GM12878 (cell line): ENCODE measurements at regions not wholly inside any gene's neighbourhood (a gene's known extent, or its start where the extent isn't known, plus 50 kb on each side); places are given as distances from the start of the nearest gene placed in this dataset.

ENCODE experiments used
- ATF2 ChIP-seq: IDR thresholded peaks from 2 replicates; pipeline ENCODE4 v1.6.1; 2012; ENCODE audit warnings: low read length, inconsistent platforms
- BACH1 ChIP-seq: fragments of 450-650 bp; IDR thresholded peaks from 2 replicates; pipeline ENCODE4 v1.6.1; 2017; ENCODE audit warnings: mild to moderate bottlenecking, borderline replicate concordance
- BCL3 ChIP-seq: IDR thresholded peaks from 2 replicates; pipeline ENCODE4 v1.6.1; 2011; ENCODE audit warnings: borderline replicate concordance, low read depth, mild to moderate bottlenecking, moderate library complexity, low read length; ENCODE audit not compliant: insufficient read depth, poor library complexity, severe bottlenecking
- CHD4 ChIP-seq: fragments of 200-600 bp; sonication (generic); IDR thresholded peaks from 2 replicates; pipeline ENCODE4 v1.6.1; 2016; ENCODE audit warnings: mild to moderate bottlenecking
- EP300 ChIP-seq, 2 experiments: fragments of 150-350 bp in 1 of 2; IDR thresholded peaks; 2 replicates each; pipeline ENCODE4 v1.6.1; 2011 to 2012; ENCODE audit warnings: low read depth in 2 of 2, low read length in 2 of 2, borderline replicate concordance in 1 of 2, improper control_type of control experiment in 1 of 2, inconsistent platforms in 1 of 2; ENCODE audit not compliant: control insufficient read depth in 1 of 2
- ESRRA ChIP-seq: IDR thresholded peaks from 2 replicates; pipeline ENCODE4 v1.6.1; 2012; ENCODE audit warnings: mild to moderate bottlenecking, low read length, improper control_type of control experiment
- EZH2 ChIP-seq: IDR thresholded peaks from 2 replicates; pipeline ENCODE4 v1.6.1; 2012; ENCODE audit warnings: low read depth, mild to moderate bottlenecking, control low read depth, inconsistent platforms, low read length, borderline replicate concordance; ENCODE audit not compliant: control insufficient read depth
- GABPA ChIP-seq: IDR thresholded peaks from 2 replicates; pipeline ENCODE4 v1.6.1; 2014; ENCODE audit warnings: antibody characterized with exemption, low read depth, mild to moderate bottlenecking, inconsistent platforms
- PAX8 ChIP-seq: fragments of 450-650 bp; IDR thresholded peaks from 2 replicates; pipeline ENCODE4 v1.6.1; 2017; ENCODE audit warnings: mild to moderate bottlenecking, moderate library complexity
- POLR2A ChIP-seq: IDR thresholded peaks from 2 replicates; pipeline ENCODE4 v1.6.1; 2011; ENCODE audit warnings: low read depth, mild to moderate bottlenecking, low read length
- POLR2AphosphoS5 ChIP-seq: IDR thresholded peaks from 2 replicates; pipeline ENCODE4 v1.6.1; 2011; ENCODE audit warnings: mild to moderate bottlenecking, low read length, inconsistent platforms
- ZSCAN29 ChIP-seq: fragments of 450-650 bp; IDR thresholded peaks from 2 replicates; pipeline ENCODE4 v1.6.1; 2017; ENCODE audit warnings: mild to moderate bottlenecking, moderate library complexity
- TF ChIP-seq, protein P1 (sequence below), 3 experiments: IDR thresholded peaks in 2 of 3; conservative IDR thresholded peaks in 1 of 3; 2 replicates each; pipeline ENCODE4 v1.5.1; 2011; ENCODE audit warnings: low read depth in 3 of 3, low read length in 3 of 3, mild to moderate bottlenecking in 3 of 3, control low read depth in 2 of 3, moderate library complexity in 2 of 3, inconsistent platforms in 1 of 3, mixed read lengths in 1 of 3; ENCODE audit not compliant: control insufficient read depth in 2 of 3, insufficient read depth in 1 of 3; ENCODE audit errors: extremely low read depth in 1 of 3

GRCh38 chr2:220240641-220241040 lies 613.2 kb downstream of the SLC4A3 start:
- TF ChIP-seq ZSCAN29 (no peak), EZH2 (no peak), EP300 (IDR thresholded peaks at IDR 0.05; ENCODE audit: borderline replicate concordance in 1 of 2, control insufficient read depth in 1 of 2, low read depth in 2 of 2, low read length in 2 of 2) (no peak), GABPA (no peak), BACH1 (no peak), BCL3 (no peak), CHD4 (no peak), POLR2AphosphoS5 (no peak), ESRRA (no peak), POLR2A (no peak), ATF2 (no peak), PAX8 (no peak)
- TF ChIP-seq, protein P1, sequence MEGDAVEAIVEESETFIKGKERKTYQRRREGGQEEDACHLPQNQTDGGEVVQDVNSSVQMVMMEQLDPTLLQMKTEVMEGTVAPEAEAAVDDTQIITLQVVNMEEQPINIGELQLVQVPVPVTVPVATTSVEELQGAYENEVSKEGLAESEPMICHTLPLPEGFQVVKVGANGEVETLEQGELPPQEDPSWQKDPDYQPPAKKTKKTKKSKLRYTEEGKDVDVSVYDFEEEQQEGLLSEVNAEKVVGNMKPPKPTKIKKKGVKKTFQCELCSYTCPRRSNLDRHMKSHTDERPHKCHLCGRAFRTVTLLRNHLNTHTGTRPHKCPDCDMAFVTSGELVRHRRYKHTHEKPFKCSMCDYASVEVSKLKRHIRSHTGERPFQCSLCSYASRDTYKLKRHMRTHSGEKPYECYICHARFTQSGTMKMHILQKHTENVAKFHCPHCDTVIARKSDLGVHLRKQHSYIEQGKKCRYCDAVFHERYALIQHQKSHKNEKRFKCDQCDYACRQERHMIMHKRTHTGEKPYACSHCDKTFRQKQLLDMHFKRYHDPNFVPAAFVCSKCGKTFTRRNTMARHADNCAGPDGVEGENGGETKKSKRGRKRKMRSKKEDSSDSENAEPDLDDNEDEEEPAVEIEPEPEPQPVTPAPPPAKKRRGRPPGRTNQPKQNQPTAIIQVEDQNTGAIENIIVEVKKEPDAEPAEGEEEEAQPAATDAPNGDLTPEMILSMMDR (IDR thresholded peaks at IDR 0.05 in 2 of 3, conservative IDR thresholded peaks at IDR 0.05 in 1 of 3; ENCODE audit: control insufficient read depth in 2 of 3, extremely low read depth in 1 of 3, insufficient read depth in 1 of 3, low read depth in 3 of 3, low read length in 3 of 3): no peak
